Fibroblast of lung (primary cell): ENCODE measurements at regions not wholly inside any gene's neighbourhood (a gene's known extent, or its start where the extent isn't known, plus 50 kb on each side); places are given as distances from the start of the nearest gene placed in this dataset.

Source experiments
- EZH2 ChIP-seq: IDR thresholded peaks from 2 replicates; pipeline ENCODE4 v1.5.1; 2012; ENCODE audit warnings: low read length, control low read depth, mild to moderate bottlenecking; ENCODE audit errors: missing control alignments
- TF ChIP-seq, protein P1 (sequence below), 2 donors: IDR thresholded peaks in 1 of 2; conservative IDR thresholded peaks in 1 of 2; 1 replicate in 1 of 2; 2 replicates in 1 of 2; pipeline ENCODE4 v1.5.1; 2011 to 2012; ENCODE audit warnings: low read length in 2 of 2, control low read depth in 1 of 2, inconsistent platforms in 1 of 2, low read depth in 1 of 2, mild to moderate bottlenecking in 1 of 2

DNA sequence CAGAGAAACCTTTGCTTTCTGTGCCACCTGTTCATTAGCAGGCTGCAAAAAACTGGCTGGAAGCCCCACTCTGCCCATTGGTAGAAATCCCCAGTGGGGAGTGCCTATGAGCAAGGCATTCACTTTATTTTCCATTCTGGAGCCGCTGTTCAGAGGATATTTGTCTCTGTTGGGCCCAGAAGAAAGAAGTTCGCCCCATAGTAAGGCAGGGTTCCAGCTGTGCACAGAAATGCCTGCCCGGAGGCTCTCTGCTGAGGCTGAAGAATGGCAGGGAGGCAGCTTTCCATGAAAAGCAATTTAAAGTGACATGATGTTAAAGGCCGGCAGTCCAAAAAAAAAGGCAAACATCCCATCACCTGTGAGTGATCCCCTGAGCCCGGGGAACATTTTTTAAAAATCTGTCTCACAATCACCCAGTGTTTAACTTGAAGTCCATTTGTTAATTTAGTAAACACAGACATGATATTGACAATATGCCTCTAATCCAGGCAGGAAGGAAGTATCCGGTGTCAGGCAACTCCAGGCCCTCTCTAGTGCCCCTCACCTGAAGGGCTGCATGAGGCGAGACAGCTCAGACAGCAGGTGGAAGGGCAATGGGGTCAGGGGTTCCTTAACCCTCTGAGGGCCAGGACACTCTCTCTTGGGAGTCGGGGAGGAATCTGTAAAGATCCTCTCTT is 265.1 kb upstream of the SIX2 start:
- TF ChIP-seq, protein P1, sequence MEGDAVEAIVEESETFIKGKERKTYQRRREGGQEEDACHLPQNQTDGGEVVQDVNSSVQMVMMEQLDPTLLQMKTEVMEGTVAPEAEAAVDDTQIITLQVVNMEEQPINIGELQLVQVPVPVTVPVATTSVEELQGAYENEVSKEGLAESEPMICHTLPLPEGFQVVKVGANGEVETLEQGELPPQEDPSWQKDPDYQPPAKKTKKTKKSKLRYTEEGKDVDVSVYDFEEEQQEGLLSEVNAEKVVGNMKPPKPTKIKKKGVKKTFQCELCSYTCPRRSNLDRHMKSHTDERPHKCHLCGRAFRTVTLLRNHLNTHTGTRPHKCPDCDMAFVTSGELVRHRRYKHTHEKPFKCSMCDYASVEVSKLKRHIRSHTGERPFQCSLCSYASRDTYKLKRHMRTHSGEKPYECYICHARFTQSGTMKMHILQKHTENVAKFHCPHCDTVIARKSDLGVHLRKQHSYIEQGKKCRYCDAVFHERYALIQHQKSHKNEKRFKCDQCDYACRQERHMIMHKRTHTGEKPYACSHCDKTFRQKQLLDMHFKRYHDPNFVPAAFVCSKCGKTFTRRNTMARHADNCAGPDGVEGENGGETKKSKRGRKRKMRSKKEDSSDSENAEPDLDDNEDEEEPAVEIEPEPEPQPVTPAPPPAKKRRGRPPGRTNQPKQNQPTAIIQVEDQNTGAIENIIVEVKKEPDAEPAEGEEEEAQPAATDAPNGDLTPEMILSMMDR (conservative IDR thresholded peaks at IDR 0.05 in 1 of 2, IDR thresholded peaks at IDR 0.05 in 1 of 2; ENCODE audit: low read depth in 1 of 2, low read length in 2 of 2): no peak
- no peak for TF ChIP-seq EZH2
